HG03066 (cell line): ENCODE measurements at regions not wholly inside any gene's neighbourhood (a gene's known extent, or its start where the extent isn't known, plus 50 kb on each side); places are given as distances from the start of the nearest gene placed in this dataset.
"Not testable (repeated sequence)": the region's sequence is repeated elsewhere in the genome, so short reads cannot be mapped to it uniquely, and the experiment has no call there.

Experiments used
- ATAC-seq: cut with Tn5 transposase; IDR thresholded peaks from one replicate; pipeline ENCODE4 v1.9.1; 2021; ENCODE audit warnings: low read depth; ENCODE audit not compliant: unreplicated experiment

- no peak for ATAC-seq
Observed at GRCh38 chr6:137401088-137401487, 93.1 kb downstream of the OLIG3 start.

- no peak for ATAC-seq
Observed at GRCh38 chr6:137399881-137400443, 94.2 kb downstream of the OLIG3 start.

GRCh38 chr6:137395316-137395715 is 98.9 kb downstream of the OLIG3 start:
- no peak for ATAC-seq

- ATAC-seq: no peak
Observed at GRCh38 chr6:137391061-137391814, 103.0 kb downstream of the OLIG3 start.

- ATAC-seq: no peak
Observed at GRCh38 chr6:137390334-137390733, 103.9 kb downstream of the OLIG3 start.

- peak; percentile 96 for ATAC-seq
Observed at GRCh38 chr6:137389150-137389704, 105.0 kb downstream of the OLIG3 start.

GRCh38 chr6:137387096-137387764 is 107.0 kb downstream of the OLIG3 start:
- ATAC-seq: no peak

GRCh38 chr6:137383287-137383686 is 110.9 kb downstream of the OLIG3 start:
- not testable (repeated sequence) for ATAC-seq

- ATAC-seq: no peak
Observed at GRCh38 chr6:137378090-137378369, 116.2 kb downstream of the OLIG3 start.

GRCh38 chr6:137373296-137373695 is 120.9 kb downstream of the OLIG3 start:
- no peak for ATAC-seq

- ATAC-seq: no peak
Observed at GRCh38 chr6:137372532-137372931, 121.7 kb downstream of the OLIG3 start.

- ATAC-seq: no peak
Observed at GRCh38 chr6:137371634-137372016, 122.6 kb downstream of the OLIG3 start.

GRCh38 chr6:137370871-137371633 is 123.1 kb downstream of the OLIG3 start:
- ATAC-seq: peak; percentile 83

GRCh38 chr6:137369136-137369535 is 125.1 kb downstream of the OLIG3 start:
- ATAC-seq: no peak

- no peak for ATAC-seq
Observed at GRCh38 chr6:137365707-137366437, 128.3 kb downstream of the OLIG3 start.

- no peak for ATAC-seq
Observed at GRCh38 chr6:137363805-137364138, 130.4 kb downstream of the OLIG3 start.

GRCh38 chr6:137362878-137363804 is 131.1 kb downstream of the OLIG3 start:
- ATAC-seq: no peak

GRCh38 chr6:137361701-137362100 is 132.5 kb downstream of the OLIG3 start:
- no peak for ATAC-seq

GRCh38 chr6:137358273-137358672 is 135.9 kb downstream of the OLIG3 start:
- no peak for ATAC-seq

- no peak for ATAC-seq
Observed at GRCh38 chr6:137357948-137358266, 136.3 kb downstream of the OLIG3 start.
